ENCODE measurements at regions not wholly inside any gene's neighbourhood (a gene's known extent, or its start where the extent isn't known, plus 50 kb on each side); places are given as distances from the start of the nearest gene placed in this dataset.

GRCh38 chr9:7305677-7306076 is 493.9 kb downstream of the DMAC1 start:
- H3K9me2 ChIP-seq (ENCODE audit: insufficient read depth, low read length), result no peaks in the 10 kb centered on the region
- TF ChIP-seq EZH2phosphoT487 (IDR thresholded peaks at IDR 0.05; ENCODE audit: borderline replicate concordance, low read depth, low read length), result no peak
- no peak for TF ChIP-seq CTCF (conservative IDR thresholded peaks at IDR 0.05; ENCODE audit: low read length)
- no peaks in the 10 kb centered on the region for H4K20me1 ChIP-seq (ENCODE audit: insufficient read depth, low read length)
- H3K79me2 ChIP-seq (ENCODE audit: insufficient read depth, low read depth, low read length), result no peaks in the 10 kb centered on the region
- intact Hi-C loops (cut with micrococcal nuclease; ENCODE audit: unreplicated experiment), result no loop called here
- no peak overlapping the region for H3K27ac ChIP-seq (ENCODE audit: low read depth, low read length, poor library complexity, severe bottlenecking)
- H3K36me3 ChIP-seq (ENCODE audit: insufficient read depth, low read length), result no peaks in the 10 kb centered on the region
- H3K4me2 ChIP-seq (ENCODE audit: low read length), result no peak overlapping the region
- H3K4me3 ChIP-seq (ENCODE audit: low read depth, low read length, poor library complexity, severe bottlenecking), result no peak overlapping the region
- no TSS peak for BruUV-seq (replicated peaks)
- H2AFZ ChIP-seq (ENCODE audit: low read length), result no peak overlapping the region
- H3K9me3 ChIP-seq (ENCODE audit: low read length), result peaks cover 5% of the 10 kb centered on the region; the same call in 1 of the 2 replicates
- ChIA-PET CTCF (ENCODE audit: unreplicated experiment) (no interaction called here), POLR2A (interaction anchor here (1.3 kb wide), 1 partner anchor 9 kb away, joined by 4 read pairs; no protein-coding TSS in a partner anchor)
- DNase-seq (ENCODE audit: low spot score), result no peak
- H3K4me1 ChIP-seq (ENCODE audit: insufficient read depth, low read length, poor library complexity, severe bottlenecking), result no peaks in the 10 kb centered on the region

- CTCF ChIA-PET (ENCODE audit: unreplicated experiment), result no interaction called here
- BruUV-seq (replicated peaks), result no TSS peak
Observed at GRCh38 chr9:7304627-7304995, 495.0 kb downstream of the DMAC1 start.

More at GRCh38 chr9:7304627-7304995, 495.0 kb downstream of the DMAC1 start:
- Histone ChIP-seq H4K20me1 (ENCODE audit: insufficient read depth, low read length) (no peaks in the 10 kb centered on the region), H3K36me3 (ENCODE audit: insufficient read depth, low read length) (no peaks in the 10 kb centered on the region), H3K79me2 (ENCODE audit: insufficient read depth, low read depth, low read length) (no peaks in the 10 kb centered on the region), H3K9me3 (ENCODE audit: low read length) (peaks cover 2% of the 10 kb centered on the region; the same call in 1 of the 2 replicates), H3K4me2 (ENCODE audit: low read length) (no peak overlapping the region), H3K27ac (ENCODE audit: low read depth, low read length, poor library complexity, severe bottlenecking) (no peak overlapping the region), H3K9me2 (ENCODE audit: insufficient read depth, low read length) (no peaks in the 10 kb centered on the region), H3K4me1 (ENCODE audit: insufficient read depth, low read length, poor library complexity, severe bottlenecking) (no peaks in the 10 kb centered on the region), H3K4me3 (ENCODE audit: low read depth, low read length, poor library complexity, severe bottlenecking) (no peak overlapping the region), H2AFZ (ENCODE audit: low read length) (no peak overlapping the region)
- intact Hi-C loops (cut with micrococcal nuclease; ENCODE audit: unreplicated experiment), result no loop called here
- no peak for TF ChIP-seq EZH2phosphoT487 (IDR thresholded peaks at IDR 0.05; ENCODE audit: borderline replicate concordance, low read depth, low read length)
- no peak for TF ChIP-seq CTCF (conservative IDR thresholded peaks at IDR 0.05; ENCODE audit: low read length)
- no peak for DNase-seq (ENCODE audit: low spot score)
- POLR2A ChIA-PET, result interaction anchor here (0.8 kb wide), 1 partner anchor 128 kb away, joined by 5 read pairs; no protein-coding TSS in a partner anchor
